Epithelial cell of proximal tubule (primary cell): ENCODE measurements at regions not wholly inside any gene's neighbourhood (a gene's known extent, or its start where the extent isn't known, plus 50 kb on each side); places are given as distances from the start of the nearest gene placed in this dataset.

ENCODE experiments used
- DNase-seq: peaks from one replicate; pipeline ENCODE4 v3.0.0-alpha.2; 2011; ENCODE audit warnings: low read depth
- H3K4me3 ChIP-seq: 2 replicates; pipeline ENCODE4 v1.5.1; 2011; ENCODE audit warnings: low read depth, mild to moderate bottlenecking, low read length
- TF ChIP-seq, protein P1 (sequence below): conservative IDR thresholded peaks from 2 replicates; pipeline ENCODE4 v1.5.1; 2012; ENCODE audit warnings: low read depth, mild to moderate bottlenecking, low read length

DNA sequence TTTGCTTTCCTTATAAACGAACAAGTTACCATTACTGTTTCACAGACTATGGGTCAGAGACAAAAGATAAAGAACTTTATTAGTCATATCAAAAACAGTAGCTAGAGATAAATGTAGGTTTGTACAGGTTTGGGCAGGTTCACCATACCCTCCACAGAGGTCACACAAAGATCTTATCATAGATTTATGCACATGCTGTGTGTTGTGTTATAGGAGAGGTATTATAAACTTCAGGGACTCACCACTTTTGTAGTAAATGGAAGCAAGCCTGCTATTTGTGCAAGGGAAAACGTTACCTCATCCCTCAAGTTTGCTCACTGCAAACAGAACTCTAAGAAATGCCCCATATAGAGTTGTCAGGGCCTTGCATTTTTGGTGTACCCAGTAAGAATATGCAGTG is 584.5 kb upstream of the LRRTM1 start:
- no peak for DNase-seq
- TF ChIP-seq, protein P1, sequence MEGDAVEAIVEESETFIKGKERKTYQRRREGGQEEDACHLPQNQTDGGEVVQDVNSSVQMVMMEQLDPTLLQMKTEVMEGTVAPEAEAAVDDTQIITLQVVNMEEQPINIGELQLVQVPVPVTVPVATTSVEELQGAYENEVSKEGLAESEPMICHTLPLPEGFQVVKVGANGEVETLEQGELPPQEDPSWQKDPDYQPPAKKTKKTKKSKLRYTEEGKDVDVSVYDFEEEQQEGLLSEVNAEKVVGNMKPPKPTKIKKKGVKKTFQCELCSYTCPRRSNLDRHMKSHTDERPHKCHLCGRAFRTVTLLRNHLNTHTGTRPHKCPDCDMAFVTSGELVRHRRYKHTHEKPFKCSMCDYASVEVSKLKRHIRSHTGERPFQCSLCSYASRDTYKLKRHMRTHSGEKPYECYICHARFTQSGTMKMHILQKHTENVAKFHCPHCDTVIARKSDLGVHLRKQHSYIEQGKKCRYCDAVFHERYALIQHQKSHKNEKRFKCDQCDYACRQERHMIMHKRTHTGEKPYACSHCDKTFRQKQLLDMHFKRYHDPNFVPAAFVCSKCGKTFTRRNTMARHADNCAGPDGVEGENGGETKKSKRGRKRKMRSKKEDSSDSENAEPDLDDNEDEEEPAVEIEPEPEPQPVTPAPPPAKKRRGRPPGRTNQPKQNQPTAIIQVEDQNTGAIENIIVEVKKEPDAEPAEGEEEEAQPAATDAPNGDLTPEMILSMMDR: no peak
- no peak overlapping the region for H3K4me3 ChIP-seq

DNA sequence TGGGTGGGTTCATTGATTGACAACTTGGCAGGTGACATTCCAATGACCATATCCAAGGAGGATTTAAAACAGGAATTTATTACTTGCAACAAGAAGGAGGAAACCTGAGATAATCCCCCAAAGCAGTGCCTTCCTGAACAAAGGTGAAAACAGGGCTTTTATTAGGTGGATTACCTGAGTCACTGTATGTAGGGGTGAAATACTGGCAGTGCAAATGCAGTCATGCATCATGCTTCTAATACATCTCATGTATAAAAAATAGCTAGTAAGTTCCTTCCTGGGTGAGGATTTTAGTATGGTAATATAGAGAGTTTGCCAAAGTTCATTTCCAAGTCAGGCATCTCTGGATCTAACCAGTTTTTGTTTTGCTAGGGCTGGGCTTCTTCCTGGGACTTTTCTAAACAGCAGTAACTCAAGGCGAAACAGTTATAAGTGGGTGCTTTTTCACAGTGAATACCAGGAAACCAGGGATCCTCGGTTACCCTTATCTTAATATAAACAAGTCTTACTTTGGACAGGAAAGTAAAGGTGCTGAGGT is 583.4 kb upstream of the LRRTM1 start:
- DNase-seq: no peak
- TF ChIP-seq, protein P1: no peak
- H3K4me3 ChIP-seq: no peak overlapping the region

DNA sequence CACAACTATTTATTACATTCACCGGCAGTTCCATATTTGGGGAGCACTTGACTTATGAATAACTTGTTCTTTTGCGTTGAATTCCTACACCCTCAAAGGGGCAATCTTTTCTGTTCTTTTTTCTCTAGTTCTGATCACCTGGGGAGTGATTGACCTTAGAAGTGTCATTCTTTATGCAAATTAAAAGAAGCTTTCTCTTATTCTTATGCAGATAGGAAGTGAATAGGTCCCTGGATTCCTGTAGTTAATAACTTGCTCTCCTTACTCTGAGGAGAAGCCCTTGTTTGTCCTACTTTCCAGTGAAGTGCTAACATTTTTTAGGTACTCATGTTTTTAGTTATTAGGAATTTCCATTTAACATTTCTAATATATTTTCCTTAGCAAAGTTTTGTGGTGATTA is 569.8 kb upstream of the LRRTM1 start:
- DNase-seq: no peak
- TF ChIP-seq, protein P1: no peak
- no peak overlapping the region for H3K4me3 ChIP-seq

DNA sequence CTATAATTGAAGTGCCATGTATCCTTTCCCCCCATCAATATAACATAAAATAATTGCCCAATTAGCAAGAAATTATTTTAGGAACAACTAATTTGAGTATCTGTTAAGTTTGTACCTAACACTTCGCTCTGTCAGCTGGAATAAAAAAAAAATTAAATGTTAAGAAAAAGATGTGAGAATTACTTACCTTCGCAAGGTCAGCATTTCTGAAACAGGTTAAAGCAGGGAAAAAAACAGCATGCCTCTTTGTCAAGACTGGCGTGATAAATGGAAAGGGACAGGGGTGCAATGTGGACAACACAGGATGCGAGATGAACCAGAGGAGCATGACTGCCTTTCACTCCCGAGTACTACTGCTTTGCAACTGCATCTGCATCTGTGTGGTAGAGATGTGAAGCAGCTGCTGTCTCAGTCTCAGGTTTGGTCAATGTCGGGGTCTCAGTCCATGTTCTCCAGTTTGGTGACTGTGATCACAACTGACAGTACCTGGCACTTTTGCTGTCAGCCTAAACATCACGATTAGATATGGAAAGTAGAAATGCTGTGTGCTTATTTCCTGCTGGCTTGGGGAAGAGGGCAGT is 565.4 kb upstream of the LRRTM1 start:
- TF ChIP-seq, protein P1: no peak
- DNase-seq: no peak
- no peak overlapping the region for H3K4me3 ChIP-seq

DNA sequence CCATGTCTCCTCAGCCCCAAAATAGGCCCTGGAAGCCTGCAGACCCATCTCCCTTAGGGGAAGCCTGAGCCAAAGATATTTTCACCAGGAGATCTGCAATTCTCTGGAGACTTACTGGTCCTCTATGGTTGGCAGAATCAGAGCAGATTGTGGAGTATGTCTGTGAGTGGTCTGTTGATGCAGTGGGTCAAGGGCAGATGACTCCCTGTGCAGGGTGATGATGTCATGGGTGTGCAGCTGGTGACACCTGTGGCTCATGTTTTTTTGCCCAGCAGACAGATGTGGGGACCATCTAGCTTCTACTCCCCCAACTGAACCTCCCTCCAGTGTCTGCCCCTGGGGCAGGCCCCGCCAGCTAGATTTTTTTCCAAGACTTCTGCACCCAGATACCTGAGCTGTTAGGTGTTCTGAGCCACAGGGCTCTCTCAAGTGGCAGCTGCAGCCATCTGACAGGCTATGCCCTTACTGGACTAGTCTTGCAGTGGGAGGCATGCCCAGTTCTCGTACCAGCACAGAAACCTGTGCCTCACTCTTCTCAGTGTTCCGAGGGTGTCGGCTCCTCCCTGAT is 558.7 kb upstream of the LRRTM1 start:
- TF ChIP-seq, protein P1: no peak
- H3K4me3 ChIP-seq: no peak overlapping the region
- no peak for DNase-seq

DNA sequence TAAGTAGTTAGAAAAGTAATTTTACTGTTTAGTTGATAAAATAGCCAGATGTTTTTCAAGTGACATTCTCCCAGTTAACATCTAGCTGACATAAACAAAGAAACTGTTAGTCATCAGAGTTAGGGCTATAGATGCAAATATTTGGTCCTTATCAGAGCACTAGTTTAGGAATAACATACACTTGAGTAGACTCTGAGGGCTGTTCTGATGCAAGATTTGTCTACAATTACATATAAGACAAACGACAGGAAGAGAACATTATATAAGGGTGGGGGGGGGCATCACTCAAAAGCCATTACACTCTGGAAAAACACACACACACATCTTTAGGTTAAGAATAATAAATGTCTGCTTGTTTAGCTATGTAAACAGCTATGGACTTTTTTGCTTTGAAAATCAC is 554.4 kb upstream of the LRRTM1 start:
- DNase-seq: no peak
- TF ChIP-seq, protein P1: no peak
- H3K4me3 ChIP-seq: no peak overlapping the region

DNA sequence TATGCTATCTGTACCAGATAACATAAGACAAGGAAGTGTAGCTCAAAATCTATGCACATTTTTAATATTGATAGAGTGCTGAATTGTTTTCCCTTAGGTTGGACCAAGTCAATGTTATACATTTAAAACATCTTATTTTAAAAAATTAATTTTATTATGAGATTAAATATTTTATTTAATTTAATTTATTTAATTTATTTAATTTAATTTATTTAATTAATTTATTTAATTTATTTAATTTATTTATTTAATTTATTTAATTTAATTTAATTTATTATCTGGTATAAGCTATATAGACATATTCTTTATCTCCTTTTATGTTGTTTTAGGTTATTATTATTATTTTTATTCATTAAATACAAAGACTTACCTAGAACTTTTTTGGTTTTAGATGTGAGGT is 551.7 kb upstream of the LRRTM1 start:
- TF ChIP-seq, protein P1: no peak
- DNase-seq: no peak

More for the DNA sequence above, 551.7 kb upstream of the LRRTM1 start:
- H3K4me3 ChIP-seq: no peak overlapping the region
